ENCODE measurements at regions not wholly inside any gene's neighbourhood (a gene's known extent, or its start where the extent isn't known, plus 50 kb on each side); places are given as distances from the start of the nearest gene placed in this dataset.

- DNase-seq = no peak
These were observed 215.3 kb downstream of the BRINP2 start for GRCh38 chr1:177385760-177386698.

GRCh38 chr1:177384461-177384860 lies 213.7 kb downstream of the BRINP2 start:
- no peak for DNase-seq

- DNase-seq = no peak
These were observed 213.0 kb downstream of the BRINP2 start for GRCh38 chr1:177383715-177384114.

- no peak for DNase-seq
These were observed 207.1 kb downstream of the BRINP2 start for GRCh38 chr1:177377866-177378265.

GRCh38 chr1:177368255-177368654 lies 197.5 kb downstream of the BRINP2 start:
- no peak for DNase-seq

DNA sequence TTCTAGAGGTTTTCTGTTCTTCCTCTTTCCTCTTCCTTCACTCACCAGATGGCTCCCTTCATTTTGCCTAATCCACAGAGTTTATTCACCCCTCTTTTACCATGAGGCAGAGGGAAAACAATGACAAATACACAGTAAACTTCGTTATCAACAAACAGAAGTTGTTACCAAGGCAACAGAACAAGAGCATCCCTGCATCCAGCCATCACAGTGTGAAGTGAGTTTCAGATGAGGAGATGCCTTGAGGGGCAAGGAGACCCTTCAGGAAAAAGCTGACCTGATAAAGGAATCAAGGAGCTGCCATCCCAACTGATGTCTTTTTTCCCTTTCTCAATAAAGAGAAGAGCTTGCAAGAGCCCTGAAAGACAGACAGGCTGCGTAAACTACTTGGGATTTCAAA lies 195.3 kb downstream of the BRINP2 start:
- no peak for DNase-seq

- DNase-seq = no peak
These were observed 190.0 kb downstream of the BRINP2 start for GRCh38 chr1:177360791-177361190.

- DNase-seq = no peak
These were observed 186.1 kb downstream of the BRINP2 start for GRCh38 chr1:177356674-177357435.

DNA sequence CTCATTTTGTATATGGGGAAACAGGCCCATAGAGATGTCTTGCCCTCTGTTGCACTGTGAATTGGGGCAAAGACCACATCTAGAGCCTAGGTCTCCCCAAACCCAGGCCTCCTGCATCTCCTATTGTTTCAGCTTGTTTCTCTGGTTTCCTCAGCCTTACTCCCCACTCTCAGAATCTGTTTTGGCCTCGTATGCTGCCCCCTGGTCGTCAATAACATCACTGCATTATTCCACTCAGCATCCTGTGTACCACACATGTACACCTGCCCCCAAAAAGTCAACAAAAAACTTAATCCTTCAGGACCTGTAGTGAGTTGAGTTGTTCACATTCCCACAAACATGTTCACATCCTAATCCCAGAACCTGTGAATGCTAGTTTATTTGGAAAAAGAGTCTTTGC lies 184.8 kb downstream of the BRINP2 start:
- peak; percentile 20 for DNase-seq

GRCh38 chr1:177354247-177354646 lies 183.5 kb downstream of the BRINP2 start:
- DNase-seq = no peak

DNA sequence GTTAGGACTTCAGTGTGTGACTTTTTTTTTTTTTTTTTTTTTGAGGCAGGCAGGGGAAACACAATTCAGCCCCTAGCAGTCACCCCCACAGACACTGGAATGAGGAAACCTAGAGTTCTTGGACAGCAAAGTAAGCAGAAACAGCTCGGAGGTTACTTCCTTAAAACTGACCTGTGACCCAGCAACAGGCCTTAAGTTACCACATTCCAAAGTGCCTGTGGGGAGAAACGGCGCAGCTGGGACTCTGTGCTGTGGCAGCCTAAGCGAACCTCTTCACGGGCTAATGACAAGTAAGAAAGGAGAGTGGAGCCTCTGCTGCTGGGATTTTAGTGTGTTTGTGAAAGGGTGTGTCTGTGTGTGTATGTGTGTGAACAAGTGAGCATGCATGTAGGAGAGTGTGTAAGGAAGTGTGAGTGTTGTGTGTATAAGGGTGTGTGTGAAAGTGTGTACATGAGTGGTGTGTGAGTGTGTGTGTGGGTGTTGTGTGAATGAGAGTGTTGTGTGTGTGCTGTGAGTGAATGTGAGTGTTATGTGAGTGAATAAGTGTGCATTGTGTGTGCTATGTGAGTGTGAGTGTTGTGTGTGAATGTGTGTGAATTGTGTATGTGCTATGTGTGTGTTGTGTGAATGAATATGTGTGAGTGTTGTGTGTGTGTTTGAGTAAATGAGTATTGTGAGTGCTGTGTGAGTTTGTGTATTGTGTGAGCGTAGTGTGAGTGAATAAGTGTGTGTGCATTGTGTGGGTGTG lies 180.8 kb downstream of the BRINP2 start:
- no peak for DNase-seq

- DNase-seq = no peak
These were observed 176.1 kb downstream of the BRINP2 start for GRCh38 chr1:177346790-177347359.

DNA sequence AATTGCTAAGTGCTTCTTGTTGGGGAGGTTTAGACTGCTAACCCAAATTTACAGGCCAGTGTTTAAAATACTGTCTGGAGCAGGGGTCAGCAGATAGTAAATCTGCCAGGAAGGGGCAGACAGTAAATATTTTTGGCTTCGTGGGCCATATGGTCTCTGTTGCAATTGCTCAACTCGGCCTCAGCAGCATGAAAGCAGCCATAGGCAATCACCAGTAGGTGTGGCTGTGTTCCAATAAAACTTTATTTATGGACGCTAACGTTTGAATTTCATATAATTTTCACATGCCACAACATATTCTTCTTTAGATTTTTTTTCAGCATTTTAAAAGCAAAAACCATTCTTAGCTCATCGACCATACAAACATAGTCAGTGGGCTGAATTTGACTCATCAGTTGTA lies 172.7 kb downstream of the BRINP2 start:
- no peak for DNase-seq

GRCh38 chr1:177341773-177342172 lies 171.0 kb downstream of the BRINP2 start:
- DNase-seq = no peak

GRCh38 chr1:177340601-177341067 lies 169.9 kb downstream of the BRINP2 start:
- DNase-seq = no peak

GRCh38 chr1:177338376-177338775 lies 167.6 kb downstream of the BRINP2 start:
- DNase-seq = no peak

DNA sequence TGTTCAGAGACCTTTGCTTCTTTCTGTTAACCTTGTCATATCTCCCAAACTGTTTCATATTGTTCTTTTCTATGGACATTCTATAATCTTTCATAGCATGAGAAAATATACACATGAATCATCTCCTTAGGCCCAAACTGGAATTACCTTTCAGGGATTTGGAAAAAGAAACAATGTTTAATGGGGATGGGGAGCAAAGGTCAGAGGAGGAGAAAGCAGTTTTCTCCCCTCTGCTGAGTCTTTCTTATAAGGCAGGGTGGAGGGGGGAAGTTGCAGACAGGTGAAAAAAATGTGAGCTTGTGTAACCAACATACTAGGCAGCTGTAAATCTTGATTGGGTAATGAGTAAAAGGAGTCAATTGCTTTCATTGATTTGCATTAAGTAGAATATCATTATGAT lies 164.1 kb downstream of the BRINP2 start:
- no peak for DNase-seq

DNA sequence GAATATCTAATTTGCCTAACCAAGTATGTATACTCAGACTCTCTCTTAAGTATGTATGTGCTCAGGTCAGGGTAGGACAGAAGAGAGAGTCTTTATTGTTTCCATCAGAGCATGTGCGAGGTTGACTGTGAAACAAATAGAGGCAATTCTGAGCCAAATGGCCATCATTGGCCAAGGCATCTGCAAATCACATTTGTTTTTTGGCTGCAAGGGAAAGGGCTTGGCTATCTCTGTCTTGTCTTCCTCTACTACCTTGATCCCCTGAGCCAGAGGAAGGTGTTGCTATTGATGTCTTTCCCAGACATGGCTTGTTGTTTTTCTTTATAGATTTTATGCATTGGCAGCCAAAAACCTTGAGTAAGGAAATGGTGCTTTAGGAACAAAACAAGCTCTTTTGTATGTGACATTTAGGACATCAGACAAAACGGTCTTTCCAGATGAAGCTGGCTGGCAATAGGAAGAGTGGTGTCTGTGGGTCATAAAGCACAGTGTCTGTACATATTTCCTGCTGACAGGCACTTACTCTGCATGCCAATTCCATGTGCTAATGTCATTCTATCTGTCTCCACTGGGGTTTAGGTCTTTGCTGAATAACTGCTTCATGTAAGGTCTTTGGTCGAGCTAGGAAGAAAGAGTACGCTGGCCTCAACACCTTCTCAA lies 163.3 kb downstream of the BRINP2 start:
- peak; percentile 3 for DNase-seq
